A549 (cell line): ENCODE measurements at regions not wholly inside any gene's neighbourhood (a gene's known extent, or its start where the extent isn't known, plus 50 kb on each side); places are given as distances from the start of the nearest gene placed in this dataset.

Experiments used
- ATAC-seq, 2 experiments: fragments of 200-7000 bp in 1 of 2; fragments of >200 bp in 1 of 2; cut with Nextera tagmentation in 1 of 2; cut with Tn5 transposase in 1 of 2; 3 replicates each; pipeline versions ENCODE4 v1.8.0 to v1.9.1; 2018 to 2020; ENCODE audit warnings: mild to moderate bottlenecking in 1 of 2, moderate library complexity in 1 of 2
- CTCF ChIA-PET: fragments of 300-600 bp; sonication (Branson Sonifier 250); formaldehyde crosslinking; extraction: SDS; loops from one replicate; lab custom pipeline; 2021; ENCODE audit warnings: antibody characterized with exemption, inconsistent platforms; lab: Yijun Ruan, JAX
- POLR2A ChIA-PET: fragments of 350-600 bp; formaldehyde crosslinking; extraction: SDS; loops from one replicate; lab custom pipeline; 2021; ENCODE audit warnings: antibody characterized with exemption, inconsistent platforms; lab: Yijun Ruan, JAX
- DNase-seq, 2 experiments: peaks; one replicate each; pipeline versions ENCODE4 v3.0.0 to v3.0.0-alpha.2; 2011 to 2016; ENCODE audit warnings: low read depth in 1 of 2, low spot score in 1 of 2
- FAIRE-seq: peaks from 2 replicates; lab custom pipeline; 2011; peaks lifted over from hg19 to GRCh38; lab: Jason Lieb, UNC
- H3K27ac ChIP-seq, 2 experiments: fragments of >200 bp; sonication (Bioruptor Twin); formaldehyde crosslinking; 3 replicates each; pipeline ENCODE4 v1.5.1; 2016 to 2017
- H3K4me1 ChIP-seq: fragments of >200 bp; sonication (Bioruptor Twin); formaldehyde crosslinking; 3 replicates; pipeline ENCODE4 v1.6.1; 2016
- H3K4me2 ChIP-seq: fragments of >200 bp; sonication (Bioruptor Twin); formaldehyde crosslinking; 3 replicates; pipeline ENCODE4 v1.6.1; 2016
- H3K4me3 ChIP-seq: fragments of >200 bp; sonication (Bioruptor Twin); formaldehyde crosslinking; 3 replicates; pipeline ENCODE4 v1.5.1; 2016
- H3K9me3 ChIP-seq: fragments of >200 bp; sonication (Bioruptor Twin); formaldehyde crosslinking; 3 replicates; pipeline ENCODE4 v1.6.1; 2016
- CBX2 ChIP-seq: fragments of 200-600 bp; sonication (generic); IDR thresholded peaks from 2 replicates; pipeline ENCODE4 v1.6.1; 2016; ENCODE audit warnings: low read depth, mild to moderate bottlenecking, borderline replicate concordance
- CEBPB ChIP-seq, 2 experiments: fragments of >200 bp in 1 of 2; sonication (Bioruptor Twin) in 1 of 2; formaldehyde crosslinking in 1 of 2; IDR thresholded peaks; 2 replicates each; pipeline ENCODE4 v1.6.1; 2012 to 2016
- CHD2 ChIP-seq: fragments of 150-350 bp; IDR thresholded peaks from 2 replicates; pipeline ENCODE4 v1.6.1; 2014; ENCODE audit warnings: low read length; ENCODE audit not compliant: partially characterized antibody
- CHD4 ChIP-seq: fragments of 200-600 bp; sonication (generic); IDR thresholded peaks from 2 replicates; pipeline ENCODE4 v1.6.1; 2016; ENCODE audit warnings: antibody characterized with exemption, mild to moderate bottlenecking, borderline replicate concordance
- EHMT2 ChIP-seq: fragments of 200-600 bp; sonication (generic); IDR thresholded peaks from 2 replicates; pipeline ENCODE4 v1.6.1; 2016; ENCODE audit warnings: antibody characterized with exemption, low read depth, mild to moderate bottlenecking, moderate library complexity
- ESRRA ChIP-seq: fragments of 150-350 bp; IDR thresholded peaks from 2 replicates; pipeline ENCODE4 v1.6.1; 2014; ENCODE audit warnings: mild to moderate bottlenecking, low read length, borderline replicate concordance
- FOSB ChIP-seq: fragments of 250-450 bp; sonication (Bioruptor Pico); IDR thresholded peaks from 2 replicates; pipeline ENCODE4 v1.5.0; 2020; ENCODE audit warnings: mild to moderate bottlenecking, moderate library complexity
- FOSL2 ChIP-seq, 2 experiments: fragments of 450-650 bp in 1 of 2; fragments of >200 bp in 1 of 2; sonication (Bioruptor Twin) in 1 of 2; formaldehyde crosslinking; IDR thresholded peaks; 2 replicates each; pipeline versions ENCODE4 v1.5.0 to v1.6.1; 2016 to 2020; ENCODE audit warnings: mild to moderate bottlenecking in 1 of 2, moderate library complexity in 1 of 2
- GATA3 ChIP-seq: IDR thresholded peaks from 2 replicates; pipeline ENCODE4 v1.6.1; 2012; ENCODE audit warnings: borderline replicate concordance
- HDAC2 ChIP-seq: fragments of 200-600 bp; sonication (generic); IDR thresholded peaks from 2 replicates; pipeline ENCODE4 v1.6.1; 2016
- JUNB ChIP-seq: fragments of >200 bp; sonication (Bioruptor Twin); formaldehyde crosslinking; IDR thresholded peaks from 2 replicates; pipeline ENCODE4 v1.6.1; 2016
- KDM1A ChIP-seq: fragments of 200-600 bp; sonication (generic); IDR thresholded peaks from 2 replicates; pipeline ENCODE4 v1.6.1; 2016; ENCODE audit warnings: low read depth, mild to moderate bottlenecking
- MAFK ChIP-seq: fragments of 450-650 bp; IDR thresholded peaks from 2 replicates; pipeline ENCODE4 v1.6.1; 2014; ENCODE audit not compliant: partially characterized antibody
- NFE2L2 ChIP-seq: fragments of 150-350 bp; conservative IDR thresholded peaks from 2 replicates; pipeline ENCODE4 v1.6.1; 2014; ENCODE audit warnings: low read length
- NPAS2 ChIP-seq: fragments of 250-450 bp; sonication (Bioruptor Pico); IDR thresholded peaks from 2 replicates; pipeline ENCODE4 v1.8.0; 2022; ENCODE audit warnings: mild to moderate bottlenecking, moderate library complexity, borderline replicate concordance
- PHF8 ChIP-seq: fragments of 200-600 bp; sonication (generic); IDR thresholded peaks from 2 replicates; pipeline ENCODE4 v1.6.1; 2016; ENCODE audit warnings: low read depth, mild to moderate bottlenecking, antibody characterized with exemption, moderate library complexity, borderline replicate concordance
- POLR2A ChIP-seq: IDR thresholded peaks from 2 replicates; pipeline ENCODE4 v1.6.1; 2012; ENCODE audit warnings: mild to moderate bottlenecking, low read length
- RAD21 ChIP-seq, 2 experiments: fragments of >200 bp in 1 of 2; sonication (Bioruptor Twin) in 1 of 2; formaldehyde crosslinking in 1 of 2; IDR thresholded peaks in 1 of 2; conservative IDR thresholded peaks in 1 of 2; 2 replicates in 1 of 2; 3 replicates in 1 of 2; pipeline ENCODE4 v1.6.1; 2012 to 2018; ENCODE audit warnings: inconsistent platforms in 1 of 2
- SREBF2 ChIP-seq: fragments of 450-650 bp; IDR thresholded peaks from 2 replicates; pipeline ENCODE4 v1.6.1; 2014; ENCODE audit warnings: mild to moderate bottlenecking, moderate library complexity
- TP53 ChIP-seq: fragments of 250-450 bp; sonication (Bioruptor Pico); IDR thresholded peaks from 2 replicates; pipeline ENCODE4 v1.5.0; 2021; ENCODE audit warnings: mild to moderate bottlenecking, moderate library complexity
- ZSCAN20 ChIP-seq: fragments of 250-450 bp; sonication (Bioruptor Pico); IDR thresholded peaks from 2 replicates; pipeline ENCODE4 v1.8.0; 2022; ENCODE audit warnings: mild to moderate bottlenecking, moderate library complexity
- WGBS: methylation state at CpG from one replicate; pipeline ENCODE4 v1.1.6; 2017; ENCODE audit errors: missing lambda C conversion rate; 5-methylcytosine and 5-hydroxymethylcytosine counted together
- TF ChIP-seq, protein P1 (sequence below): fragments of >200 bp; sonication (Bioruptor Twin); formaldehyde crosslinking; IDR thresholded peaks from 3 replicates; pipeline ENCODE4 v1.5.1; 2016
- TF ChIP-seq, protein P2 (sequence below): fragments of 200-600 bp; sonication (generic); IDR thresholded peaks from 2 replicates; pipeline ENCODE4 v1.6.1; 2016; ENCODE audit warnings: antibody characterized with exemption, mild to moderate bottlenecking, moderate library complexity
- TF ChIP-seq, protein P3 (sequence below): fragments of 250-450 bp; sonication (Bioruptor Pico); IDR thresholded peaks from 2 replicates; pipeline ENCODE4 v1.5.0; 2020; ENCODE audit warnings: low read depth, mild to moderate bottlenecking, moderate library complexity
- TF ChIP-seq, protein P4 (sequence below): fragments of 250-450 bp; sonication (Bioruptor Pico); IDR thresholded peaks from 2 replicates; pipeline ENCODE4 v1.5.0; 2021; ENCODE audit warnings: mild to moderate bottlenecking, moderate library complexity, borderline replicate concordance
- TF ChIP-seq, protein P5 (sequence below): fragments of >200 bp; sonication (Bioruptor Twin); formaldehyde crosslinking; IDR thresholded peaks from 3 replicates; pipeline ENCODE4 v1.6.1; 2016

DNA sequence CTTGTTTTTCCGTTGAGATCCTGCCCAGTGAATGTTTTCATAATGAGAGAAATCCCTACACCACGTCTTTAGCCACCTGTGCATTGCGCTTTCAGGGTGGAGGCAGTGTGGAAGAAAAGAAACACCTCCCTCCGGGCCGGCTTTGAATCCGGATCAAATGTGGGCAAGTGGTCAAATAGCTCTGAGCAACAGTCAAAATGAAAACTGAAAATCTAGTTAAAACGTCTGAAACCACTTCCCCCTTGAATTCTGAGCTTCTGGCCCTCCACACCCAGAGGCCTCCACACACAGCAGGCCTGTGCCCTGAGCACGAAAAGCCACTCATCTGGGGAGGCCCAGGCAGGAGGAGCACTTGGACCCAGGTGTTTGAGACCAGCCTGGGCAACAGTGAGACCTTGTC is 263.6 kb upstream of the SALL3 start:
- DNase-seq (no peak), ATAC-seq (no peak), FAIRE-seq (no peak)
- ChIA-PET CTCF (no interaction called here), POLR2A (no interaction called here)
- WGBS = 31% methylated on average over 8 of the region's 8 CpGs
- H3K4me3 ChIP-seq = no peak overlapping the region
- TF ChIP-seq ZSCAN20 (CRISPR knock-in tag) (no peak), NFE2L2 (no peak), FOSL2 (IDR thresholded peaks at IDR 0.05) (no peak), FOSL2 (CRISPR knock-in tag; IDR thresholded peaks at IDR 0.05) (no peak), ESRRA (no peak), CEBPB (IDR thresholded peaks at IDR 0.05) (no peak), RAD21 (conservative IDR thresholded peaks at IDR 0.05 in 1 of 2, IDR thresholded peaks at IDR 0.05 in 1 of 2) (no peak), FOSB (no peak), POLR2A (no peak), CBX2 (no peak)
- TF ChIP-seq, protein P1, sequence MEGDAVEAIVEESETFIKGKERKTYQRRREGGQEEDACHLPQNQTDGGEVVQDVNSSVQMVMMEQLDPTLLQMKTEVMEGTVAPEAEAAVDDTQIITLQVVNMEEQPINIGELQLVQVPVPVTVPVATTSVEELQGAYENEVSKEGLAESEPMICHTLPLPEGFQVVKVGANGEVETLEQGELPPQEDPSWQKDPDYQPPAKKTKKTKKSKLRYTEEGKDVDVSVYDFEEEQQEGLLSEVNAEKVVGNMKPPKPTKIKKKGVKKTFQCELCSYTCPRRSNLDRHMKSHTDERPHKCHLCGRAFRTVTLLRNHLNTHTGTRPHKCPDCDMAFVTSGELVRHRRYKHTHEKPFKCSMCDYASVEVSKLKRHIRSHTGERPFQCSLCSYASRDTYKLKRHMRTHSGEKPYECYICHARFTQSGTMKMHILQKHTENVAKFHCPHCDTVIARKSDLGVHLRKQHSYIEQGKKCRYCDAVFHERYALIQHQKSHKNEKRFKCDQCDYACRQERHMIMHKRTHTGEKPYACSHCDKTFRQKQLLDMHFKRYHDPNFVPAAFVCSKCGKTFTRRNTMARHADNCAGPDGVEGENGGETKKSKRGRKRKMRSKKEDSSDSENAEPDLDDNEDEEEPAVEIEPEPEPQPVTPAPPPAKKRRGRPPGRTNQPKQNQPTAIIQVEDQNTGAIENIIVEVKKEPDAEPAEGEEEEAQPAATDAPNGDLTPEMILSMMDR = no peak
- H3K4me2 ChIP-seq = no peak overlapping the region
- H3K4me1 ChIP-seq = no peaks in the 10 kb centered on the region
- no peaks in the 10 kb centered on the region for H3K9me3 ChIP-seq
- no peak overlapping the region for H3K27ac ChIP-seq

DNA sequence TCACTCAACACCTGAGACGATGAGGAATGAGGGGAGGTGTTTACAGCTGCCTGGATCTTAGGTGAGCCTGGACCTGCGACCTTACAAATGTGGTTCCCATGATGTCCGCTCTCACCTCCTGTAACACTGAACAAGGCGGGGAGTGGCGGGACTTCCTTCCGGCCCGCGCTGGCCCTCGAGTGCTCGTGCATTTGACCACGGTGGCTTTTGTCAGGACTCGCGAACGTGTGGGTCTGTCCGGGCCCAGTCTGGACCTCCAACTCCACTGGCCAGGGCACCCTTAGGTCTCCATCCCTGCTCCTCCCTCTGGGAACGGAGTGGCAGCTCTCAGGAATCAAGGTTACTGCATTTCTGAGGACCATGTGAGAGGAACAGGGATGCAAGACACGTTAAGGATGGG is 263.0 kb upstream of the SALL3 start:
- ATAC-seq = no peak

More for the DNA sequence above, 263.0 kb upstream of the SALL3 start:
- no peak overlapping the region for H3K4me2 ChIP-seq
- FAIRE-seq (no peak), DNase-seq (no peak)
- CTCF ChIA-PET = no interaction called here
- H3K4me1 ChIP-seq = no peaks in the 10 kb centered on the region
- TF ChIP-seq TP53 (CRISPR knock-in tag) (no peak), RAD21 (conservative IDR thresholded peaks at IDR 0.05 in 1 of 2, IDR thresholded peaks at IDR 0.05 in 1 of 2) (no peak), CEBPB (IDR thresholded peaks at IDR 0.05) (no peak), MAFK (no peak), GATA3 (no peak), SREBF2 (no peak), EHMT2 (no peak), NPAS2 (no peak), JUNB (no peak), PHF8 (no peak), CHD4 (no peak), KDM1A (no peak), CHD2 (no peak), HDAC2 (no peak)
- TF ChIP-seq, protein P2, sequence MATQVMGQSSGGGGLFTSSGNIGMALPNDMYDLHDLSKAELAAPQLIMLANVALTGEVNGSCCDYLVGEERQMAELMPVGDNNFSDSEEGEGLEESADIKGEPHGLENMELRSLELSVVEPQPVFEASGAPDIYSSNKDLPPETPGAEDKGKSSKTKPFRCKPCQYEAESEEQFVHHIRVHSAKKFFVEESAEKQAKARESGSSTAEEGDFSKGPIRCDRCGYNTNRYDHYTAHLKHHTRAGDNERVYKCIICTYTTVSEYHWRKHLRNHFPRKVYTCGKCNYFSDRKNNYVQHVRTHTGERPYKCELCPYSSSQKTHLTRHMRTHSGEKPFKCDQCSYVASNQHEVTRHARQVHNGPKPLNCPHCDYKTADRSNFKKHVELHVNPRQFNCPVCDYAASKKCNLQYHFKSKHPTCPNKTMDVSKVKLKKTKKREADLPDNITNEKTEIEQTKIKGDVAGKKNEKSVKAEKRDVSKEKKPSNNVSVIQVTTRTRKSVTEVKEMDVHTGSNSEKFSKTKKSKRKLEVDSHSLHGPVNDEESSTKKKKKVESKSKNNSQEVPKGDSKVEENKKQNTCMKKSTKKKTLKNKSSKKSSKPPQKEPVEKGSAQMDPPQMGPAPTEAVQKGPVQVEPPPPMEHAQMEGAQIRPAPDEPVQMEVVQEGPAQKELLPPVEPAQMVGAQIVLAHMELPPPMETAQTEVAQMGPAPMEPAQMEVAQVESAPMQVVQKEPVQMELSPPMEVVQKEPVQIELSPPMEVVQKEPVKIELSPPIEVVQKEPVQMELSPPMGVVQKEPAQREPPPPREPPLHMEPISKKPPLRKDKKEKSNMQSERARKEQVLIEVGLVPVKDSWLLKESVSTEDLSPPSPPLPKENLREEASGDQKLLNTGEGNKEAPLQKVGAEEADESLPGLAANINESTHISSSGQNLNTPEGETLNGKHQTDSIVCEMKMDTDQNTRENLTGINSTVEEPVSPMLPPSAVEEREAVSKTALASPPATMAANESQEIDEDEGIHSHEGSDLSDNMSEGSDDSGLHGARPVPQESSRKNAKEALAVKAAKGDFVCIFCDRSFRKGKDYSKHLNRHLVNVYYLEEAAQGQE = no peak
- TF ChIP-seq, protein P3, sequence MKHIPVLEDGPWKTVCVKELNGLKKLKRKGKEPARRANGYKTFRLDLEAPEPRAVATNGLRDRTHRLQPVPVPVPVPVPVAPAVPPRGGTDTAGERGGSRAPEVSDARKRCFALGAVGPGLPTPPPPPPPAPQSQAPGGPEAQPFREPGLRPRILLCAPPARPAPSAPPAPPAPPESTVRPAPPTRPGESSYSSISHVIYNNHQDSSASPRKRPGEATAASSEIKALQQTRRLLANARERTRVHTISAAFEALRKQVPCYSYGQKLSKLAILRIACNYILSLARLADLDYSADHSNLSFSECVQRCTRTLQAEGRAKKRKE = no peak
- TF ChIP-seq, protein P4, sequence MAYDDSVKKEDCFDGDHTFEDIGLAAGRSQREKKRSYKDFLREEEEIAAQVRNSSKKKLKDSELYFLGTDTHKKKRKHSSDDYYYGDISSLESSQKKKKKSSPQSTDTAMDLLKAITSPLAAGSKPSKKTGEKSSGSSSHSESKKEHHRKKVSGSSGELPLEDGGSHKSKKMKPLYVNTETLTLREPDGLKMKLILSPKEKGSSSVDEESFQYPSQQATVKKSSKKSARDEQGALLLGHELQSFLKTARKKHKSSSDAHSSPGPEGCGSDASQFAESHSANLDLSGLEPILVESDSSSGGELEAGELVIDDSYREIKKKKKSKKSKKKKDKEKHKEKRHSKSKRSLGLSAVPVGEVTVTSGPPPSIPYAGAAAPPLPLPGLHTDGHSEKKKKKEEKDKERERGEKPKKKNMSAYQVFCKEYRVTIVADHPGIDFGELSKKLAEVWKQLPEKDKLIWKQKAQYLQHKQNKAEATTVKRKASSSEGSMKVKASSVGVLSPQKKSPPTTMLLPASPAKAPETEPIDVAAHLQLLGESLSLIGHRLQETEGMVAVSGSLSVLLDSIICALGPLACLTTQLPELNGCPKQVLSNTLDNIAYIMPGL = no peak
- TF ChIP-seq, protein P5, sequence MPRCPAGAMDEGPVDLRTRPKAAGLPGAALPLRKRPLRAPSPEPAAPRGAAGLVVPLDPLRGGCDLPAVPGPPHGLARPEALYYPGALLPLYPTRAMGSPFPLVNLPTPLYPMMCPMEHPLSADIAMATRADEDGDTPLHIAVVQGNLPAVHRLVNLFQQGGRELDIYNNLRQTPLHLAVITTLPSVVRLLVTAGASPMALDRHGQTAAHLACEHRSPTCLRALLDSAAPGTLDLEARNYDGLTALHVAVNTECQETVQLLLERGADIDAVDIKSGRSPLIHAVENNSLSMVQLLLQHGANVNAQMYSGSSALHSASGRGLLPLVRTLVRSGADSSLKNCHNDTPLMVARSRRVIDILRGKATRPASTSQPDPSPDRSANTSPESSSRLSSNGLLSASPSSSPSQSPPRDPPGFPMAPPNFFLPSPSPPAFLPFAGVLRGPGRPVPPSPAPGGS = no peak
- TF ChIP-seq, protein P1 = no peak
- 20% methylated on average over 5 of the region's 17 CpGs for WGBS
- no peak overlapping the region for H3K4me3 ChIP-seq
- POLR2A ChIA-PET = no interaction called here
- no peak overlapping the region for H3K27ac ChIP-seq
- H3K9me3 ChIP-seq = no peaks in the 10 kb centered on the region
